ENCODE measurements at regions not wholly inside any gene's neighbourhood (a gene's known extent, or its start where the extent isn't known, plus 50 kb on each side); places are given as distances from the start of the nearest gene placed in this dataset.
"Not testable (repeated sequence)": the region's sequence is repeated elsewhere in the genome, so short reads cannot be mapped to it uniquely, and the experiment has no call there.

GRCh38 chr13:88718781-88719180 is 1047.6 kb downstream of the SLITRK5 start:
- no peak for DNase-seq (ENCODE audit: low spot score)

GRCh38 chr13:88726075-88726474 is 1054.9 kb downstream of the SLITRK5 start:
- DNase-seq (ENCODE audit: low spot score), result no peak

- not testable (repeated sequence) for DNase-seq (ENCODE audit: low spot score)
These were observed 1056.1 kb downstream of the SLITRK5 start for GRCh38 chr13:88727236-88727635.

GRCh38 chr13:88729605-88730004 is 1058.4 kb downstream of the SLITRK5 start:
- no peak for DNase-seq (ENCODE audit: low spot score)

GRCh38 chr13:88736026-88736425 is 1064.9 kb downstream of the SLITRK5 start:
- DNase-seq (ENCODE audit: low spot score), result no peak

GRCh38 chr13:88739195-88739594 is 1068.0 kb downstream of the SLITRK5 start:
- DNase-seq (ENCODE audit: low spot score), result no peak

- no peak for DNase-seq (ENCODE audit: low spot score)
These were observed 1073.1 kb downstream of the SLITRK5 start for GRCh38 chr13:88744289-88744688.

- DNase-seq (ENCODE audit: low spot score), result no peak
These were observed 1073.8 kb downstream of the SLITRK5 start for GRCh38 chr13:88745011-88745410.

GRCh38 chr13:88752041-88752440 is 1080.9 kb downstream of the SLITRK5 start:
- DNase-seq (ENCODE audit: low spot score), result no peak

- peak; percentile 52 for DNase-seq (ENCODE audit: low spot score)
These were observed 1083.0 kb downstream of the SLITRK5 start for GRCh38 chr13:88754141-88754540.

- DNase-seq (ENCODE audit: low spot score), result no peak
These were observed 1090.0 kb downstream of the SLITRK5 start for GRCh38 chr13:88761145-88761544.

- DNase-seq (ENCODE audit: low spot score), result no peak
These were observed 1092.9 kb downstream of the SLITRK5 start for GRCh38 chr13:88764103-88764502.

- DNase-seq (ENCODE audit: low spot score), result no peak
These were observed 1129.3 kb downstream of the SLITRK5 start for GRCh38 chr13:88800505-88800904.

- no peak for DNase-seq (ENCODE audit: low spot score)
These were observed 1130.2 kb downstream of the SLITRK5 start for GRCh38 chr13:88801361-88801760.

- no peak for DNase-seq (ENCODE audit: low spot score)
These were observed 1131.7 kb downstream of the SLITRK5 start for GRCh38 chr13:88802886-88803285.

GRCh38 chr13:88806438-88806837 is 1135.3 kb downstream of the SLITRK5 start:
- DNase-seq (ENCODE audit: low spot score), result no peak

- no peak for DNase-seq (ENCODE audit: low spot score)
These were observed 1146.4 kb downstream of the SLITRK5 start for GRCh38 chr13:88817560-88817959.

GRCh38 chr13:88823114-88823513 is 1151.9 kb downstream of the SLITRK5 start:
- no peak for DNase-seq (ENCODE audit: low spot score)

GRCh38 chr13:88824218-88824617 is 1153.0 kb downstream of the SLITRK5 start:
- no peak for DNase-seq (ENCODE audit: low spot score)

- no peak for DNase-seq (ENCODE audit: low spot score)
These were observed 1168.9 kb downstream of the SLITRK5 start for GRCh38 chr13:88840085-88840484.

- DNase-seq (ENCODE audit: low spot score), result not testable (repeated sequence)
These were observed 1181.1 kb downstream of the SLITRK5 start for GRCh38 chr13:88852293-88852692.

- DNase-seq (ENCODE audit: low spot score), result no peak
These were observed 1186.1 kb downstream of the SLITRK5 start for GRCh38 chr13:88857256-88857655.

- DNase-seq (ENCODE audit: low spot score), result no peak
These were observed 1191.0 kb downstream of the SLITRK5 start for GRCh38 chr13:88862095-88862620.

- no peak for DNase-seq (ENCODE audit: low spot score)
These were observed 1191.9 kb downstream of the SLITRK5 start for GRCh38 chr13:88863116-88863515.

- DNase-seq (ENCODE audit: low spot score), result no peak
These were observed 1195.0 kb downstream of the SLITRK5 start for GRCh38 chr13:88866195-88866594.
